ENCODE measurements at regions not wholly inside any gene's neighbourhood (a gene's known extent, or its start where the extent isn't known, plus 50 kb on each side); places are given as distances from the start of the nearest gene placed in this dataset.
"Not testable (repeated sequence)": the region's sequence is repeated elsewhere in the genome, so short reads cannot be mapped to it uniquely, and the experiment has no call there.

GRCh38 chr2:131584380-131584779, 56.7 kb downstream of the CCDC74A start:
- DNase-seq = peak; percentile 5 to 49 (median 24)

DNA sequence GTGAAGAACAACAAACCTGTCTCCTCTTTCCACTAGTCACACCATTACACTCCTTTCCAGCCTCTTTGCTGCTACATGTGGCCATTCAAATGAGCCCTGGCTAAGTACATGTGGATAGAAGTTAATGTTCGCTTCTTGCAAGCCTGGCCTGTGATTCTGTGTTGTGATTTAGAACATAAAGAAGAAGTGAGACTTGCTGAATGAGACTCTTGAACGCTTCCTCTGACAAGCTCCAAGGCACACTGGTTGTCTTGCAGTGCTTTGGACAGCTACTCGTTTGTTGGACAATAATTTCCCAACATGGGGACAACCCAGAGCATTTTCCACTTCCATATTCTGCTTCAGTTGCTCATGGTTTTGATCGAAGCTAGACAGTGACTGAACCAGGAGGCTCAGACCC, 57.3 kb downstream of the CCDC74A start:
- peak; percentile 36 to 75 (median 65) for DNase-seq

DNA sequence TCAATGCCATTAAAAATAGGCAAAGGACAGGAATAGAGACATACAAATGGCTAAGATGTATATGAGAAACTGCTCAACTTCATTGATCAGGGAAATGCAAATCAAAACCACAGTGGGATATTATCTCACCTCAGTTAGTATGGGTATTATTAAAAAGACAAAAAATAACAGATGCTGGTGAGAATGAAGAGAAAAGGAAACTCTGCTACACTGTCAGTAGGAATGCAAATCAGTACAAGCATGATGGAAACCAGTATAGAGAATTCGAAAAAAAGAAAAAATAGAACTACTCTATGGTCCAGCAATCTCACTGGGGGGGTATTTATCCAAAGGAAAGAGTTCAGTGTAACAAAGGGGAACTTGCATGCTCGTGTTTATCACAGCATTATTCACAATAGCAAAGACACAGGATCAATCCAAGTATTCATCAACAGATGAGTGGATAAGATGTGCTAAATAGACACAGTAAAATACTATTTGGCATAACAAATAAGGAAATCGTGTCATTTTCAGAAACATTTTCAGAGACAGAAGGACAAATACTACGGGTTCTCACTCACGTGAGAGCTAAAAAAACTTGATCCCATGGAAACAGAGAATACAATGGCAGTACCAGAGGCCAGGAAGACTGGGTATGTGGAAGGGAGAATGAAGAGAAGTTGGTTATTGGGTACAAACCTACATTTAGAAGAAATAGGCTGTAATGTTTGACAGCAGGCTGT, 60.6 kb downstream of the CCDC74A start:
- no peak for DNase-seq

DNA sequence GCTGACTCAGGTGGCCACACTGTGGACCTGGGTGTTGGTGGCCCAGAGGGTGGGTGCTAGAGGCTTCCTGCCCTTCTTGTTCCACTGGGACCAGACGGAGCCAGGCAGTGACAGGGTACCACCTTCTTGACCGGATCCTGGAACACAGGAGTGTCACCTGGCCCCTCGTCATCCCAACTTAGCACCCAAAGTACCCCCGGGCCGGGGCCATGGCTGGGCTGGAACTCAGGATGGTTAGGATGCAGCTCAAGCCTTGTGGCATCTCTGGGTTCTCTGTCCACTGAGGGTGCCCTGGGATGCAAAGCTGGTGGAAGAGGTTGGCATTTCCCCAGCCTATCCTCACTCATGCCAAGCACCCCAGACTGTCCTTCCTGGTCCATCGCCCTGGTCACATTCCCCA, 61.4 kb downstream of the CCDC74A start:
- not testable (repeated sequence) for DNase-seq

DNA sequence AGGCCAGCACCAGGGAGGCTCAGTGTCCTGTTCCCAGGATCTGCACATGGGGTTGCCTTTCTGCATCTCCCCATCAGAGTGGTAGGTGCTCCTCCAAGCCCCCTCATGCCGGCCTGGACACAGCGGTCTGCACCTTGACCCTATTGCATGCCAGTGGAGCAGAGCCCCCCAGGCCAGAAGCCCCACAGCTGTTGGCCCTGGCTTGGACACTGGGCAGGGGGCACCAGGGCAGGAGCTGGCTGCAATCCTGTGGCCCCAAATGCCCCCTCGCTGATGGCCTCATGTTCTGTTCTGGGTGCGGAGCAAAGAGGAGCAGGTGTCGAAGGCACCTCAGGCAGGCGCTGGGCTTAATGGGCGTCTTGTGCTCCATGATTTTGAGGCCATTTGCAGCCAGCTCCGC, 62.7 kb downstream of the CCDC74A start:
- DNase-seq = no peak

DNA sequence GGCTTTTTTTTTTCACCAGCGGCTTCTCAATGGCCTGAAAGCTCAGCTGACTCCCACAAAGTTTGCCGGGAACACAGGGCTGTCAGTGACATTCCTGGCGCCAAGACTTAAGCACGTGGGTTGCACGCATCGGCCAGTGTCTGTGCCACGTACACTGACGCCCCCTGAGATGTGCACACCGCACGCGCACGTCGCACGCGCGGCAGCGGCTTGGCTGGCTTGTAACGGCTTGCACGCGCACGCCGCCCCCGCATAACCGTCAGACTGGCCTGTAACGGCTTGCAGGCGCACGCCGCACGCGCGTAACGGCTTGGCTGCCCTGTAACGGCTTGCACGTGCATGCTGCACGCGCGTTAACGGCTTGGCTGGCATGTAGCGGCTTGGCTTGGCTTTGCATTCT, 63.2 kb downstream of the CCDC74A start:
- no peak for DNase-seq

DNA sequence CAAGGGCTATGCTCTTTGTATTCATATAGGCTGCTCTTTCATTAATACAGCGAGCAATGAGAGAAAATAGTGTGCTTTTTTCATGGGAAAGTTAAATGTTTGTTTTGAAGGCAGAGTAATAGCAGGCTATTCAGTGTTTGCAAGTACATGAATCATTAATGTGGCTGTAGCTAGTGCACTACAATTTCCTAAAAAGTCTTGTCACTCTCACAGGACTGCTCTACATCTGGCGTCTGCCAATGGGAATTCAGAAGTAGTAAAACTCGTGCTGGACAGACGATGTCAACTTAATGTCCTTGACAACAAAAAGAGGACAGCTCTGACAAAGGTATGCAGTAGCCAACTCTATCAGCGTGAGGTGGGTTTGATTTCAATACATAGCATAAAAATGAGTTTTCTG, 68.9 kb downstream of the CCDC74A start:
- DNase-seq = not testable (repeated sequence)

DNA sequence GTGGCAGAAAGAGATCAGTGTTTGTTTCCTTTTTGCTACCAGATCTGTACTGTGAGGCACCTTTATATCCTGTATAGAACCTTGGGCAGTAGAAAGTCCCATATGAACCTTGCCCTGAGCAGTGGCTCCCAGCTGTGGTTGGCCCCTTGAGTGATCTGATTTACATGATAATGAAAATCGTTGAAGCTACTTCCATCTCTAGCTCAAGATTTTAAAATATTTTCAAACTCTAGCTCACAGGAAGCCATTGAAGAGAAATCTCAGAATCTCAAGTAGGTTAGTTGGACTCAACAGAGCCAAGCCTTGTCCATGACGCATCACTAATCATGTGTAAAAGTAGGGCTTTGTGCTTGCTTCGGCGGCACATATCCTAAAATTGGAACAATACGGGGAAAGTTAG, 74.8 kb downstream of the CCDC74A start:
- DNase-seq = not testable (repeated sequence)

DNA sequence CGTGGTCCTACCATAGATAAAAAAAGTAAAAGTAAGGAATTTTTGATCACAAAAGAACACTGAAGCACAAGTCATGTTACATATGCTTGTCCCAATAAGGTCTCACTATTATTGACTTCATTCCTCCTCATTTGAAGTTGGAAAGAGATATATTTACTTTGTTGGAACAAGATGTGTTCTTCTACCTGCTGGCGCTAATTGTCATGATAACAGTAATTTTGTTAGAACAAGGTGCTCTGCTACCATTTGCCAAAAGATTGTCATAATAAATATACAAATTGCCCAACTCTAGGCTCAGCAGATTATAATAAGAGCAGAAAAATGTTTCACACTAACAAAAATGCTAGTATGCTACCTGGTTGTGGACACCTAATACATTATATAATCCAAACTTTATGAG, 77.0 kb downstream of the CCDC74A start:
- DNase-seq = not testable (repeated sequence)

DNA sequence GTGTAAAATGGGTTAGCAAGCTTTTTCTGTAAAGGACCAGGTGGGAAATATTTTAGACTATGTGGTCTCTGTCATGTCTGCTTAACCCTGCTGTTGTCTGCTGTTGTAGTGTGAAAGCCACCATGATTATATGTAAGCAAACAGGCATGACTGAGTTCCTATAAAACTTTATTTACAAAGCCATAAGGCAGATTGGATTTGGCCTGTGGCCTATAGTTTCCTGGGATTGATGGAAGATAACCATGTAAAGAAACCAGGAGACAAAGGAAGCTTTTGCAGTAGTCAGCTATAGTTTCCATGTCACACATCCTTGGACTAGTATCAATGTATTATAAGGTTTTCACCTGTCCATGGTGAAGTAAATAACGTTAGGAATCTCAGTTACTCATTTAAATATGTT, 78.7 kb downstream of the CCDC74A start:
- DNase-seq = not testable (repeated sequence)

GRCh38 chr2:131607056-131607455, 79.4 kb downstream of the CCDC74A start:
- DNase-seq = not testable (repeated sequence)

GRCh38 chr2:131614539-131614938, 86.9 kb downstream of the CCDC74A start:
- DNase-seq = not testable (repeated sequence)

GRCh38 chr2:131618320-131618719, 90.6 kb downstream of the CCDC74A start:
- DNase-seq = not testable (repeated sequence)

GRCh38 chr2:131622874-131623273, 95.2 kb downstream of the CCDC74A start:
- peak in 3 of 4 experiments; percentile 11 to 53 (median 50) for DNase-seq

DNA sequence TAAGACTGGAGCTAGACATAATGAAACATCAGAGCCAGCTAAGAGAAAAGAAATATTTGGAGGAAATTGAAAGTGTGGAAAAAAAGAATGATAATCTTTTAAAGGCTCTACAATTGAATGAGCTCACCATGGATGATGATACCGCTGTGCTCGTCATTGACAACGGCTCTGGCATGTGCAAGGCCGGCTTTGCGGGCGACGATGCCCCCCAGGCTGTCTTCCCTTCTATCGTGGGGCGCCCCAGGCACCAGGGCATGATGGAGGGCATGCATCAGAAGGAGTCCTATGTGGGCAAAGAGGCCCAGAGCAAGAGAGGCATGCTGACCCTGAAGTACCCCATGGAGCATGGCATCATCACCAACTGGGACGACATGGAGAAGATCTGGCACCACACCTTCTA, 98.3 kb downstream of the CCDC74A start:
- DNase-seq = not testable (repeated sequence)

DNA sequence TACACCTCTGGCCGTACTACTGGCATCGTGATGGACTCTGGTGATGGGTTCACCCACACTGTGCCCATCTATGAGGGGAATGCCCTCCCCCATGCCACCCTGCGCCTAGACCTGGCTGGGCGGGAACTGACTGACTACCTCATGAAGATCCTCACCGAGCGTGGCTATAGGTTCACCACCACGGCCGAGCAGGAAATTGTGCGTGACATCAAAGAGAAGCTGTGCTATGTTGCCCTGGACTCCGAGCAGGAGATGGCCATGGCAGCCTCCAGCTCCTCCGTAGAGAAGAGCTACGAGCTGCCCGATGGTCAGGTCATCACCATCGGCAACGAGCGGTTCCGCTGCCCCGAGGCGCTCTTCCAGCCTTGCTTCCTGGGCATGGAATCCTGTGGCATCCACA, 98.9 kb downstream of the CCDC74A start:
- DNase-seq = not testable (repeated sequence)

GRCh38 chr2:131627777-131628176, 100.1 kb downstream of the CCDC74A start:
- not testable (repeated sequence) for DNase-seq

- not testable (repeated sequence) for DNase-seq
Observed at GRCh38 chr2:131631648-131632047, 104.0 kb downstream of the CCDC74A start.

DNA sequence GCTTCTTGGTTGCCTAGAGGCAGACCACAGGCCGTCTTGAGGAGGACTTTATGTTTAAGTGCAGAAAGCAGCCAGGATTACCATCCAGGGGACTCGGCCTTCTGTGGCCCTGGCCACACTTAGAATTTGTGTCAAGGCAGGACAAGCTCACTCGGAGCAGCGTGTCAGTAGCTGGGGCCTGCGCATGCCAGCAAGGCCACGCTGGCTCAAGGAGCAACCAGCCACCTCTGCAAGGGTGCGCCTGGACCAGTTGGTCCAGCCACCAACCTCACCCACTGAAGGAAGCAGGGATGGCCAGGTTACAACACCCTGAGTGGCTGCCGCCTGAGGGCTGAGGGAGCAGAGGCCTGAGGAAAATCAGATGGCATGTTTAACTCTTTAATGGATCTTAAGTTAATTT, 105.7 kb downstream of the CCDC74A start:
- not testable (repeated sequence) for DNase-seq

DNA sequence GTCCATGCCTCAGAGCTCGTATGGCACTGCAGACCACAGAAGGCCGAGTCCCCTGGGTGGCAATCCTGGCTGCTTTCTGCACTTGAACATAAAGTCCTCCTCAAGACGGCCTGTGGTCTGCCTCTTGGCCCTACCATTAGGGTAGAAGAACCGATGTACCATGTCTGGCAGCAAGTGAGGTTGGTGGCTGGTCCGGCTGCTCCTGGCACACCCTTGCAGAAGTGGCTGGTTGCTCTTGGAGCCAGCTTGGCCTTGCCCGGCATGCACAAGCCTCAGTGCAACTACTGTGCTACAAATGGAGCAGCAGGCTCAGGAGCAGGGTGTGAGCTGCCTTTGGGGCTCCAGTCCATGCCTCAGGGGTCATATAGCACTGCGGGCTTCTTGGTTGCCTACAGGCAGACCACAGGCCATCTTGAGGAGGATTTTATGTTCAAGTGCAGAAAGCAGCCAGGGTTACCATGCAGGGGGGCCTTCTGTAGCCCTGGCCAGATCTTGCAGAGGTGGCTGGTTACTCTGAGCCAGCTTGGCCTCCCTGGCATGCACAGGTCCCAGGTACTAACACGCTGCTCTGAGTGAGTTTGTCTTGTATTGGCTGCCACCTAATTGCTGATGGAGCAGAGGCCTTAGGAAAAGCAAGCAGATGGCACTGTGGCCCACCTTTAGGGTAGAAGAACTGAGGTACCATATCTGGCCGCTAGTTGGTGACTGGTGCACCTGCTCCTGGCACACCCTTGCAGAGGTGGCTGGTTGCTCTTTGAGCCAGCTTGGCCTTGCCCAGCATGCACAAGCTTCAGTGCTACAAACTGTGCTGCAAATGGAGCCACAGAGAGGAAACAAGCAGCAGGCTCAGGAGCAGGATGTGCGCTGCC, 106.4 kb downstream of the CCDC74A start:
- not testable (repeated sequence) for DNase-seq

DNA sequence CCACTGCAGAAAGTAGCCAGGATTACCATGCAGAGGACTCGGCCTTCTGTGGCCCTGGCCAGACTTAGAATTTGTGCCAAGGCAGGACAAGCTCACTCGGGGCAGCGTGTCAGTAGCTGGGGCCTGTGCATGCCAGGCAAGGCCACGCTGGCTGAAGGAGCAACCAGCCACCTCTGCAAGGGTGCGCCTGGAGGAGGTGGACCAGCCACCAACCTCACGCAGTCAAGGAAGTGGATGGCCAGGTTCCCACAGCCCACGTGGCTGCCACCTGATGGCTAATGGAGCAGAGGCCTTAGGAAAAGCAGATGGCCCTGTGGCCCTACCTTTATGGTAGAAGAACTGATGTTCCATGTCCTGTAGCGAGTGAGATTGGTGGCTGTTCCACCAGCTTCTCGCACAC, 107.9 kb downstream of the CCDC74A start:
- no peak for DNase-seq

DNA sequence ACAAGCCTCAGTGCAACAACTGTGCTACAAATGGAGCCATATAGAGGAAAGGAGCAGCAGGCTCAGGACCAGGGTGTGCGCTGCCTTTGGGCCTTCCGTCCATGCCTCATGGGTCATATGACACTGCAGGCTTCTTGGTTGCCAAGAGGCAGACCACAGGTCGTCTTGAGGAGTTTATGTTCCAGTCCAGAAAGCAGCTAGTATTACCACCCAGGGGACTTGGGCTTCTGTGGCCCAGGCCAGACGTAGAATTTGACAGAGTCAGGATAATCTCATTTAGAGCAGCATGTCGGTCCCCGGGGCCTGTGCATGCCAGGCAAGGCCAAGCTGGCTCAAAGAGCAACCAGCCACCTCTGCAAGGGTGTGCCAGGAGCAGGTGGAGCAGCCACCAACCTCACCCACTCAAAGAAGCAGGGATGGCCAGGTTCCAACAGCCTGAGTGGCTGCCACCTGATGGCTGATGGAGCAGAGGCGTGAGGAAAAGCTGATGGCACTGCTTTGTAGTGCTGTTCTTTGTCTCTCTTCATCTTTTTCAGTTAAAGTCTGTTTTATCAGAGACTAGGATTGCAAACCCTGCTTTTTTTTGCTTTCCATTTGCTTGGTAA, 109.1 kb downstream of the CCDC74A start:
- DNase-seq = not testable (repeated sequence)

DNA sequence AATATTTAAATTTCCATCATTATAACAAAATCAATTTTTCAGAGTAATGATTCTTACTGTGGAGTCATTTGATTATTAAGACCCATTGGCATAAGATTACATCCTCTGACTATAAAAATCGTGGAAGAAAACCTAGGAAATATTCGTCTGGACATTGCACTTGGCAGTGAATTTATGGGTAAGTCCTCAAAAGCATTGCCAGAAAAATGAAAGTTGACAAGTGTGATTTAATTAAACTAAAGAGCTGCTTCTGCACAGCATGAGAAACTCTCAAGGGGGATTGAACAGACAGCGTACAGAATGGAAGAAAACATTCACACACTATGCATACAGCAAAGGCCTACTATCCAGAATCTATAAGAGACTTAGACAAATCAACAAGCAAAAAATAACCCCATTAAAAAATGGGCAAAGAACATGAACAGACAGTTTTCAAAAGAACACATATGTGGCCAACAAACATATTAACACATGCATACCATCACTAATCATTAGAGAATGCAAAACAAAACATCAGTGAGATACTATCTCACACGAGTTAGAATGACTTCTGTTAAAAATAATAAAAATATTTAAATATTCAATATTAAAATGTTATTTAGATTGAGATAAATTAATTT, 111.4 kb downstream of the CCDC74A start:
- DNase-seq = not testable (repeated sequence)

Measured in suppressor macrophage (primary cell).